ENCODE measurements at regions not wholly inside any gene's neighbourhood (a gene's known extent, or its start where the extent isn't known, plus 50 kb on each side); places are given as distances from the start of the nearest gene placed in this dataset.

DNA sequence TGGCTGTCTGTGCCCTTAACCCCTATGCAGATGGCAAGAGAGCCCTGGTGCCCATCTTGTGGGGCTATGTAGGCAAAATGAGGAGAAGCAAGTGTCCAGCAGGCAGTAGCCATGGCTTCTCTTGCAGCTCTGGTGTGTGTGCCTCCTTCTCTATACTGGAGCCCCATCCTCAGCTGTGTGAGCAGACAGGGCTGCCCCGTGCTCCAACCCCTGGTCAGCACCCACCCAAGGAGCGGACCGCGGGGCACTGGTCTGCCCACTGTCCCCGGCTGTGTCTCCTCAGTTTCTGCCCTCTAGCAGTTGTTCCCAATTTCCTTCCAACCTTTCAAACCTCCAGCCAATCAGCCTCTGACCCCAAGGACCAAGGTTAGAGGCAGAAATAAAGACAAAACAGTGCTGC is 134.9 kb upstream of the GLI2 start:
- TF ChIP-seq POLR2A (IDR thresholded peaks at IDR 0.05) (no peak), CTCF (IDR thresholded peaks at IDR 0.05) (no peak)

Data from esophagus squamous epithelium (tissue), 4 donors.